H1 (cell line): ENCODE measurements at regions not wholly inside any gene's neighbourhood (a gene's known extent, or its start where the extent isn't known, plus 50 kb on each side); places are given as distances from the start of the nearest gene placed in this dataset.
A peak's percentile ranks its signal among the peaks of the same experiment; 100 is the strongest.

ENCODE experiments used
- CHD7 ChIP-seq: fragments of 300-600 bp; sonication (generic); IDR thresholded peaks from 2 replicates; pipeline ENCODE4 v1.7.1; 2012; ENCODE audit warnings: low read length, moderate library complexity, mild to moderate bottlenecking, inconsistent platforms; ENCODE audit not compliant: insufficient replicate concordance
- MAFK ChIP-seq: IDR thresholded peaks from 2 replicates; pipeline ENCODE4 v1.6.1; 2012; ENCODE audit warnings: low read depth, mild to moderate bottlenecking, improper control_type of control experiment, low read length
- SIX5 ChIP-seq: IDR thresholded peaks from 2 replicates; pipeline ENCODE4 v1.6.1; 2011; ENCODE audit warnings: mild to moderate bottlenecking, low read depth, low read length

- TF ChIP-seq CHD7 (peak; percentile 99), MAFK (peak; percentile 64), SIX5 (no peak)
- TF ChIP-seq, all 59 proteins: peak for 2
Measured at GRCh38 chr17:72517413-72518158, 396.8 kb downstream of the SOX9 start (continued).
